LNCaP clone FGC (cell line): ENCODE measurements at regions not wholly inside any gene's neighbourhood (a gene's known extent, or its start where the extent isn't known, plus 50 kb on each side); places are given as distances from the start of the nearest gene placed in this dataset.

ENCODE experiments used
- DNase-seq: peaks from one replicate; pipeline ENCODE4 v3.0.0-alpha.2; 2011; ENCODE audit warnings: low read depth
- H3K4me3 ChIP-seq: 2 replicates; pipeline ENCODE4 v1.5.1; 2011; ENCODE audit warnings: mild to moderate bottlenecking, low read depth, low read length, control low read depth
- CTCF ChIP-seq: IDR thresholded peaks from 2 replicates; pipeline ENCODE4 v1.5.1; 2012; ENCODE audit warnings: mild to moderate bottlenecking; ENCODE audit not compliant: control insufficient read depth, insufficient read depth; ENCODE audit errors: extremely low read depth

GRCh38 chr12:125210104-125210755 lies 145.0 kb downstream of the AACS start:
- TF ChIP-seq CTCF = no peak
- DNase-seq = no peak

GRCh38 chr12:125211464-125211863 lies 146.2 kb downstream of the AACS start:
- no peak for TF ChIP-seq CTCF
- no peak for DNase-seq
- no peak overlapping the region for H3K4me3 ChIP-seq

More at GRCh38 chr12:125210104-125210755, 145.0 kb downstream of the AACS start:
- no peak overlapping the region for H3K4me3 ChIP-seq

GRCh38 chr12:125214289-125214688 lies 149.1 kb downstream of the AACS start:
- DNase-seq = no peak
- H3K4me3 ChIP-seq = no peak overlapping the region
- no peak for TF ChIP-seq CTCF

- no peak for TF ChIP-seq CTCF
These were observed 151.5 kb downstream of the AACS start for GRCh38 chr12:125216756-125217155.

GRCh38 chr12:125217308-125217707 lies 152.1 kb downstream of the AACS start:
- H3K4me3 ChIP-seq = no peak overlapping the region
- no peak for DNase-seq
- TF ChIP-seq CTCF = no peak

More at GRCh38 chr12:125216756-125217155, 151.5 kb downstream of the AACS start:
- no peak for DNase-seq
- no peak overlapping the region for H3K4me3 ChIP-seq

- DNase-seq = no peak
- no peak for TF ChIP-seq CTCF
- H3K4me3 ChIP-seq = no peak overlapping the region
These were observed 153.7 kb downstream of the AACS start for GRCh38 chr12:125218952-125219351.
